ENCODE measurements at regions not wholly inside any gene's neighbourhood (a gene's known extent, or its start where the extent isn't known, plus 50 kb on each side); places are given as distances from the start of the nearest gene placed in this dataset.

- no peak overlapping the region for H3K4me3 Mint-ChIP-seq (ENCODE audit: unreplicated experiment)
- no peak overlapping the region for H3K27ac Mint-ChIP-seq (ENCODE audit: low read depth, unreplicated experiment)
- BruUV-seq (replicated peaks) = no TSS peak
- H3K27me3 Mint-ChIP-seq (ENCODE audit: insufficient read depth, unreplicated experiment) = no peaks in the 10 kb centered on the region
- TF ChIP-seq, protein P1, sequence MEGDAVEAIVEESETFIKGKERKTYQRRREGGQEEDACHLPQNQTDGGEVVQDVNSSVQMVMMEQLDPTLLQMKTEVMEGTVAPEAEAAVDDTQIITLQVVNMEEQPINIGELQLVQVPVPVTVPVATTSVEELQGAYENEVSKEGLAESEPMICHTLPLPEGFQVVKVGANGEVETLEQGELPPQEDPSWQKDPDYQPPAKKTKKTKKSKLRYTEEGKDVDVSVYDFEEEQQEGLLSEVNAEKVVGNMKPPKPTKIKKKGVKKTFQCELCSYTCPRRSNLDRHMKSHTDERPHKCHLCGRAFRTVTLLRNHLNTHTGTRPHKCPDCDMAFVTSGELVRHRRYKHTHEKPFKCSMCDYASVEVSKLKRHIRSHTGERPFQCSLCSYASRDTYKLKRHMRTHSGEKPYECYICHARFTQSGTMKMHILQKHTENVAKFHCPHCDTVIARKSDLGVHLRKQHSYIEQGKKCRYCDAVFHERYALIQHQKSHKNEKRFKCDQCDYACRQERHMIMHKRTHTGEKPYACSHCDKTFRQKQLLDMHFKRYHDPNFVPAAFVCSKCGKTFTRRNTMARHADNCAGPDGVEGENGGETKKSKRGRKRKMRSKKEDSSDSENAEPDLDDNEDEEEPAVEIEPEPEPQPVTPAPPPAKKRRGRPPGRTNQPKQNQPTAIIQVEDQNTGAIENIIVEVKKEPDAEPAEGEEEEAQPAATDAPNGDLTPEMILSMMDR (IDR thresholded peaks at IDR 0.05; ENCODE audit: unreplicated experiment) = no peak
- ChIA-PET CTCF (interaction anchor here (0.6 to 0.8 kb wide), 2 partner anchors 25 to 83 kb away, joined by 3 to 4 read pairs; no protein-coding TSS in a partner anchor), POLR2A (no interaction called here)
- intact Hi-C loops (cut with micrococcal nuclease) = no loop called here
- no peaks in the 10 kb centered on the region for H3K36me3 Mint-ChIP-seq (ENCODE audit: insufficient read depth, unreplicated experiment)
- DNase-seq (ENCODE audit: unreplicated experiment) = no peak
- peaks cover 12% of the 10 kb centered on the region for H3K4me1 Mint-ChIP-seq (ENCODE audit: insufficient read depth, unreplicated experiment)
- peaks cover 8% of the 10 kb centered on the region for H3K9me3 Mint-ChIP-seq (ENCODE audit: unreplicated experiment)
Observed at GRCh38 chr5:17340379-17340778, 122.9 kb downstream of the BASP1 start.

DNA sequence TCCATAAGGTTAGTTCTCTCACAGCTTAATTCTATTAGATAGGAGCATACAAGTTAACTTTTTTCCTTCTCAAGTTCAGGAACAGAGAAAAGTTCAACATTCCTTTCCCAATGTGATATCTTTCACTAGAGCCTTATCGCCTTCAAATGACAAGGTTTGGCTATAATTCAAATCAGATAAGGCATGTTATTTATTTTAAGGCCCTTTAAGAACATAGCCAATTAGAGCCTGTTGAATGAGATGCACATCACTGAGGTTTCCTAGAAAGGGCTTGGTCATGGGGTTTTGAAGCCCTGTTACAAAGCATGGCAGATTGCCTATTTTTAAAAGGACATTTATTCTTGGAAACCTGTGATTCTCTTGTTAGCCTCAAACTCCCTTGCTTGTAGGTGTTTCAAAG, 123.4 kb downstream of the BASP1 start:
- H3K36me3 Mint-ChIP-seq (ENCODE audit: insufficient read depth, unreplicated experiment) = no peaks in the 10 kb centered on the region
- intact Hi-C loops (cut with micrococcal nuclease) = no loop called here
- TF ChIP-seq, protein P1 (IDR thresholded peaks at IDR 0.05; ENCODE audit: unreplicated experiment) = no peak
- no peak overlapping the region for H3K27ac Mint-ChIP-seq (ENCODE audit: low read depth, unreplicated experiment)
- BruUV-seq (replicated peaks) = no TSS peak
- DNase-seq (ENCODE audit: unreplicated experiment) = no peak
- no peak overlapping the region for H3K4me3 Mint-ChIP-seq (ENCODE audit: unreplicated experiment)
- H3K9me3 Mint-ChIP-seq (ENCODE audit: unreplicated experiment) = peaks cover 8% of the 10 kb centered on the region
- no peaks in the 10 kb centered on the region for H3K27me3 Mint-ChIP-seq (ENCODE audit: insufficient read depth, unreplicated experiment)
- CTCF ChIA-PET = interaction anchor here (0.8 kb wide), 1 partner anchor 25 kb away, joined by 3 read pairs; no protein-coding TSS in a partner anchor
- POLR2A ChIA-PET = no interaction called here
- peaks cover 12% of the 10 kb centered on the region for H3K4me1 Mint-ChIP-seq (ENCODE audit: insufficient read depth, unreplicated experiment)

- H3K36me3 Mint-ChIP-seq (ENCODE audit: insufficient read depth, unreplicated experiment) = no peaks in the 10 kb centered on the region
- TF ChIP-seq, protein P1 (IDR thresholded peaks at IDR 0.05; ENCODE audit: unreplicated experiment) = no peak
- intact Hi-C loops (cut with micrococcal nuclease) = no loop called here
- POLR2A ChIA-PET = interaction anchor here (0.6 to 1.0 kb wide), 2 partner anchors 28 to 31 kb away, joined by 3 to 4 read pairs; no protein-coding TSS in a partner anchor
- no peaks in the 10 kb centered on the region for H3K27me3 Mint-ChIP-seq (ENCODE audit: insufficient read depth, unreplicated experiment)
- BruUV-seq (replicated peaks) = no TSS peak
- H3K27ac Mint-ChIP-seq (ENCODE audit: low read depth, unreplicated experiment) = peak overlapping the region; percentile 78
- H3K4me3 Mint-ChIP-seq (ENCODE audit: unreplicated experiment) = no peak overlapping the region
- CTCF ChIA-PET = interaction anchor here (0.8 to 1.2 kb wide), 2 partner anchors 30 to 588 kb away, joined by 3 read pairs; no protein-coding TSS in a partner anchor
- peak; percentile 89 for DNase-seq (ENCODE audit: unreplicated experiment)
- peaks cover 12% of the 10 kb centered on the region for H3K4me1 Mint-ChIP-seq (ENCODE audit: insufficient read depth, unreplicated experiment)
- peaks cover 8% of the 10 kb centered on the region for H3K9me3 Mint-ChIP-seq (ENCODE audit: unreplicated experiment)
Observed at GRCh38 chr5:17343675-17344074, 126.2 kb downstream of the BASP1 start.

DNA sequence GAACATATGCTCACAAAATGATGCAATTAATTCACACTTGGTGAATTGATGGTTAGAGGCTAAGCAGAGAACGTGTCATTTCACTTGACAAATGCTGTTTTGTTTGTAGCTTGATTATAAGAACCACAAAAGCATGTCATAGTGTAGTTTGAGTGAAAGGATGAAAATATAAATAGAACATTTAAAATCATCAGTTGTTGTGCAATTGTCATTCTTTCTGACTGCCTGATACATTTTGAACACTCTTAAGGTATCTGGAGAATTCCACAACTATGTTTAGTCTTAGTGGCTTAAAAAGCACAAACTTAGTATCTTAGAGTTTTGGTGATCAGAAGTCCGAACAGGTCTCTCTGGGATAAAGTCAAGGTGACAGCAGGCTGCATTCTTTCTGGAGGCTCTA, 129.4 kb downstream of the BASP1 start:
- intact Hi-C loops (cut with micrococcal nuclease) = no loop called here
- ChIA-PET CTCF (interaction anchor here (0.9 kb wide), 1 partner anchor 132 kb away, joined by 4 read pairs; no protein-coding TSS in a partner anchor), POLR2A (no interaction called here)
- TF ChIP-seq, protein P1 (IDR thresholded peaks at IDR 0.05; ENCODE audit: unreplicated experiment) = no peak
- no peak overlapping the region for H3K4me3 Mint-ChIP-seq (ENCODE audit: unreplicated experiment)
- no TSS peak for BruUV-seq (replicated peaks)
- no peaks in the 10 kb centered on the region for H3K36me3 Mint-ChIP-seq (ENCODE audit: insufficient read depth, unreplicated experiment)
- H3K4me1 Mint-ChIP-seq (ENCODE audit: insufficient read depth, unreplicated experiment) = peaks cover 12% of the 10 kb centered on the region
- H3K27ac Mint-ChIP-seq (ENCODE audit: low read depth, unreplicated experiment) = no peak overlapping the region
- no peaks in the 10 kb centered on the region for H3K27me3 Mint-ChIP-seq (ENCODE audit: insufficient read depth, unreplicated experiment)
- peaks cover 2% of the 10 kb centered on the region for H3K9me3 Mint-ChIP-seq (ENCODE audit: unreplicated experiment)
- DNase-seq (ENCODE audit: unreplicated experiment) = no peak

Measured in MCF 10A (cell line).